ENCODE measurements at regions not wholly inside any gene's neighbourhood (a gene's known extent, or its start where the extent isn't known, plus 50 kb on each side); places are given as distances from the start of the nearest gene placed in this dataset.

- no peak for TF ChIP-seq GTF2F1 (IDR thresholded peaks at IDR 0.05; ENCODE audit: borderline replicate concordance, low read depth, low read length)
- TF ChIP-seq RFX5 (IDR thresholded peaks at IDR 0.05; ENCODE audit: borderline replicate concordance, low read depth, low read length) = no peak
- TF ChIP-seq RXRA (IDR thresholded peaks at IDR 0.05; ENCODE audit: insufficient read depth, low read depth, low read length) = no peak
- TF ChIP-seq RBBP5 (IDR thresholded peaks at IDR 0.05; ENCODE audit: borderline replicate concordance, low read depth, low read length) = no peak
- TF ChIP-seq PHF8 (conservative IDR thresholded peaks at IDR 0.05; ENCODE audit: low read depth, low read length) = no peak
- no peak for TF ChIP-seq HDAC6 (IDR thresholded peaks at IDR 0.05; ENCODE audit: low read depth, low read length)
- TF ChIP-seq TAF1 (IDR thresholded peaks at IDR 0.05; ENCODE audit: low read depth, low read length) = no peak
- TF ChIP-seq CEBPB (IDR thresholded peaks at IDR 0.05; ENCODE audit: low read depth, low read length) = no peak
- TF ChIP-seq KDM5A (IDR thresholded peaks at IDR 0.05; ENCODE audit: low read length) = no peak
- no peak for TF ChIP-seq JUND (IDR thresholded peaks at IDR 0.05; ENCODE audit: low read length)
- H3K79me2 ChIP-seq (ENCODE audit: control insufficient read depth in 1 of 2, insufficient read depth in 2 of 2, low read length in 2 of 2) = no peaks in the 10 kb centered on the region
- no peaks in the 10 kb centered on the region for H3K79me1 ChIP-seq (ENCODE audit: low read depth, low read length)
- no peak overlapping the region for H3K56ac ChIP-seq (replicated peaks; ENCODE audit: insufficient read length, low read depth, low read length)
- peaks cover 0 to 19% (median 4%) of the 10 kb centered on the region in 4 experiments; a peak in 3 of 8 replicates for H3K36me3 ChIP-seq (ENCODE audit: control insufficient read depth in 2 of 4, insufficient read depth in 4 of 4, low read length in 3 of 4)
- DNase-seq (ENCODE audit: low read depth in 1 of 2, low spot score in 2 of 2) = no peak
- no peaks in the 10 kb centered on the region for H3K9me3 ChIP-seq (ENCODE audit: insufficient read depth in 2 of 2, low read depth in 1 of 2, low read length in 1 of 2)
- no peak overlapping the region for H2BK15ac ChIP-seq (ENCODE audit: low read length)
- no peaks in the 10 kb centered on the region for H3K27me3 ChIP-seq (replicated peaks in 1 of 4; ENCODE audit: control insufficient read depth in 3 of 4, extremely low read depth in 1 of 4, insufficient read depth in 3 of 4, low read length in 3 of 4)
- H3K4me3 ChIP-seq (ENCODE audit: extremely low read depth in 1 of 4, insufficient read depth in 2 of 4, low read depth in 3 of 4, low read length in 4 of 4) = no peak overlapping the region
- CTCF ChIA-PET (ENCODE audit: partially characterized antibody) = interaction anchor here (0.7 to 1.2 kb wide), 2 partner anchors 470 to 967 kb away, joined by 3 read pairs; no protein-coding TSS in a partner anchor
- no peaks in the 10 kb centered on the region for H4K20me1 ChIP-seq (replicated peaks in 1 of 2; ENCODE audit: control insufficient read depth in 1 of 2, insufficient read depth in 2 of 2, low read length in 2 of 2)
- no peak overlapping the region for H3K4ac ChIP-seq (replicated peaks; ENCODE audit: insufficient read length, low read depth, low read length)
- no peak overlapping the region for H4K8ac ChIP-seq (ENCODE audit: extremely low read depth, insufficient read depth, low read length)
- H2BK12ac ChIP-seq (ENCODE audit: low read depth, low read length) = no peak overlapping the region
- POLR2A ChIA-PET (ENCODE audit: partially characterized antibody) = interaction anchor here (1.2 kb wide), 1 partner anchor 9 kb away, joined by 4 read pairs; no protein-coding TSS in a partner anchor
- 94% methylated on average over 4 of the region's 4 CpGs; no CpG with 5 or more reads in 1 of the 2 experiments for WGBS, 2 experiments (ENCODE audit: extremely low coverage in 1 of 2, insufficient coverage in 1 of 2, insufficient read length in 1 of 2, insufficient replicate concordance in 2 of 2, low coverage in 1 of 2, low lambda C conversion rate in 2 of 2, missing lambda C conversion rate in 1 of 2)
- no peak overlapping the region for H2BK20ac ChIP-seq (ENCODE audit: low read length)
- H3K23me2 ChIP-seq (ENCODE audit: low read depth, low read length) = no peaks in the 10 kb centered on the region
- no peak overlapping the region for H3K23ac ChIP-seq (ENCODE audit: insufficient read length)
- no peak for FAIRE-seq
- H3K18ac ChIP-seq (ENCODE audit: extremely low read depth, low read length) = no peak overlapping the region
- H4K5ac ChIP-seq (ENCODE audit: insufficient read length, low read depth, low read length) = no peak overlapping the region
- H3K9ac ChIP-seq (replicated peaks in 1 of 4; ENCODE audit: extremely low read depth in 1 of 4, low read depth in 3 of 4, low read length in 3 of 4) = no peak overlapping the region
- no peak overlapping the region for H3K4me2 ChIP-seq (ENCODE audit: insufficient read depth in 1 of 2, low read depth in 2 of 2, low read length in 2 of 2)
- no peaks in the 10 kb centered on the region for H3K4me1 ChIP-seq (replicated peaks in 1 of 4; ENCODE audit: control insufficient read depth in 3 of 4, insufficient read depth in 4 of 4, low read length in 3 of 4)
- no peak overlapping the region for H2BK120ac ChIP-seq (replicated peaks; ENCODE audit: low read depth, low read length)
- H3K27ac ChIP-seq (ENCODE audit: low read depth, low read length) = no peak overlapping the region
- no peak overlapping the region for H2BK5ac ChIP-seq (ENCODE audit: low read depth, low read length)
- H2AK5ac ChIP-seq (ENCODE audit: low read depth, low read length) = no peak overlapping the region
- no peak overlapping the region for H4K91ac ChIP-seq (replicated peaks; ENCODE audit: insufficient read length, low read length)
- no peak overlapping the region for H3K14ac ChIP-seq (ENCODE audit: insufficient read length)
- H2AFZ ChIP-seq (ENCODE audit: low read length) = no peak overlapping the region
These were observed 60.5 kb upstream of the C5orf46 start for GRCh38 chr5:147966829-147967228.

All from H1 (cell line).